ENCODE measurements at regions not wholly inside any gene's neighbourhood (a gene's known extent, or its start where the extent isn't known, plus 50 kb on each side); places are given as distances from the start of the nearest gene placed in this dataset.

- H3K9ac ChIP-seq (replicated peaks; ENCODE audit: extremely low read depth, insufficient read depth, low read length): no peak overlapping the region
These were observed 218.4 kb upstream of the PPP2R2D start for GRCh38 chr10:131682271-131682962.

More at GRCh38 chr10:131682271-131682962, 218.4 kb upstream of the PPP2R2D start:
- Histone ChIP-seq H3K9me1 (replicated peaks; ENCODE audit: control insufficient read depth, extremely low read depth, insufficient read depth, low read length) (no peaks in the 10 kb centered on the region), H3K27ac (ENCODE audit: insufficient read depth, low read depth, low read length) (no peak overlapping the region), H3K36me3 (ENCODE audit: control insufficient read depth in 2 of 2, extremely low read depth in 1 of 2, insufficient read depth in 2 of 2, low read length in 2 of 2) (no peaks in the 10 kb centered on the region), H3K79me2 (ENCODE audit: control insufficient read depth, insufficient read depth, low read length) (no peaks in the 10 kb centered on the region), H2AFZ (ENCODE audit: low read depth, low read length) (no peak overlapping the region), H3K9me3 (replicated peaks; ENCODE audit: control insufficient read depth, insufficient read depth, low read length) (peaks cover 17% of the 10 kb centered on the region), H4K20me1 (replicated peaks; ENCODE audit: control insufficient read depth, extremely low read depth, insufficient read depth, low read length) (no peaks in the 10 kb centered on the region), H3K4me3 (replicated peaks in 1 of 3; ENCODE audit: insufficient read depth in 1 of 3, low read depth in 1 of 3, low read length in 3 of 3) (no peak overlapping the region), H3K4me1 (ENCODE audit: control insufficient read depth, extremely low read depth, insufficient read depth, low read length) (no peaks in the 10 kb centered on the region), H3K27me3 (ENCODE audit: control insufficient read depth in 2 of 2, insufficient read depth in 2 of 2, low read length in 2 of 2) (no peaks in the 10 kb centered on the region), H3K4me2 (ENCODE audit: insufficient read depth, low read length) (no peak overlapping the region)
- dilution Hi-C loops (cut with MboI; ENCODE audit: extremely low pct_ligation_motif_present, low sequenced_read_pairs) (no loop called here), intact Hi-C loops (cut with micrococcal nuclease) (no loop called here)
- TF ChIP-seq POLR2AphosphoS5 (IDR thresholded peaks at IDR 0.05; ENCODE audit: insufficient read depth, low read depth, low read length): no peak
- TF ChIP-seq EZH2 (IDR thresholded peaks at IDR 0.05; ENCODE audit: borderline replicate concordance, low read depth, low read length, severe bottlenecking): no peak
- no peak for TF ChIP-seq FOS (IDR thresholded peaks at IDR 0.05; ENCODE audit: borderline replicate concordance, insufficient read depth, low read length)
- TF ChIP-seq, protein P1, sequence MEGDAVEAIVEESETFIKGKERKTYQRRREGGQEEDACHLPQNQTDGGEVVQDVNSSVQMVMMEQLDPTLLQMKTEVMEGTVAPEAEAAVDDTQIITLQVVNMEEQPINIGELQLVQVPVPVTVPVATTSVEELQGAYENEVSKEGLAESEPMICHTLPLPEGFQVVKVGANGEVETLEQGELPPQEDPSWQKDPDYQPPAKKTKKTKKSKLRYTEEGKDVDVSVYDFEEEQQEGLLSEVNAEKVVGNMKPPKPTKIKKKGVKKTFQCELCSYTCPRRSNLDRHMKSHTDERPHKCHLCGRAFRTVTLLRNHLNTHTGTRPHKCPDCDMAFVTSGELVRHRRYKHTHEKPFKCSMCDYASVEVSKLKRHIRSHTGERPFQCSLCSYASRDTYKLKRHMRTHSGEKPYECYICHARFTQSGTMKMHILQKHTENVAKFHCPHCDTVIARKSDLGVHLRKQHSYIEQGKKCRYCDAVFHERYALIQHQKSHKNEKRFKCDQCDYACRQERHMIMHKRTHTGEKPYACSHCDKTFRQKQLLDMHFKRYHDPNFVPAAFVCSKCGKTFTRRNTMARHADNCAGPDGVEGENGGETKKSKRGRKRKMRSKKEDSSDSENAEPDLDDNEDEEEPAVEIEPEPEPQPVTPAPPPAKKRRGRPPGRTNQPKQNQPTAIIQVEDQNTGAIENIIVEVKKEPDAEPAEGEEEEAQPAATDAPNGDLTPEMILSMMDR (IDR thresholded peaks at IDR 0.05; ENCODE audit: extremely low read depth in 1 of 2, insufficient read depth in 1 of 2, low read depth in 1 of 2, low read length in 2 of 2): no peak
- no peak for TF ChIP-seq GATA2 (IDR thresholded peaks at IDR 0.05; ENCODE audit: insufficient read depth, insufficient read length, low read depth, low read length)
- TF ChIP-seq POLR2A (IDR thresholded peaks at IDR 0.05; ENCODE audit: low read depth, low read length): no peak
- no peak for TF ChIP-seq MYC (IDR thresholded peaks at IDR 0.05; ENCODE audit: low read depth, low read length)
- no peak for TF ChIP-seq JUN (IDR thresholded peaks at IDR 0.05; ENCODE audit: borderline replicate concordance, insufficient read depth, insufficient read length, low read depth)
- TF ChIP-seq MAX (IDR thresholded peaks at IDR 0.05; ENCODE audit: insufficient read depth, insufficient read length): no peak
- POLR2A ChIA-PET: no interaction called here
- FAIRE-seq (no peak), DNase-seq (ENCODE audit: low read depth, low spot score) (no peak)
- BruUV-seq (replicated peaks): no TSS peak
- CTCF ChIA-PET: no interaction called here
